Femur (tissue), 1 donor: ENCODE measurements at regions not wholly inside any gene's neighbourhood (a gene's known extent, or its start where the extent isn't known, plus 50 kb on each side); places are given as distances from the start of the nearest gene placed in this dataset.

ENCODE experiments used
- DNase-seq: peaks from one replicate; pipeline ENCODE4 v3.0.0-alpha.2; 2017

GRCh38 chr1:209207701-209208286, 375.7 kb upstream of the CAMK1G start:
- peak; percentile 80 for DNase-seq

DNA sequence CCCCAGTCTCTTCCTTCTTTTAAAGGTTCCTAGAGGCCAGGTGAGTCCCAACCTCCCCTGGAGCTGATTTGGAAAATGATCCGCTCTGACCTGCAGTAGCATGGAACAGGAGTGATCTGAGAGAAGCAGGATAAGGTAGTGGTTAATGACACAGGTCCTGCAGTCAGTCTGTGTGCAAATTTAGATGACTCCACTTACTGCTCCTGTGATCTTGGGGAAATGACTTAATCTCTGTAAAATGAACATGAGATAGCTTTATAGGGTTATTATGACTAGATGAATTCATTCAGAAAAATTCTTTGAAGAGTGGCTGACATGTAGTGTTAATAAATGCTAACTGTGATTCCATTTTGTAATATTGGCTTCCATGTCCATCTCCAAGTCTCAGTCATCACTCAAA, 374.9 kb upstream of the CAMK1G start:
- no peak for DNase-seq

DNA sequence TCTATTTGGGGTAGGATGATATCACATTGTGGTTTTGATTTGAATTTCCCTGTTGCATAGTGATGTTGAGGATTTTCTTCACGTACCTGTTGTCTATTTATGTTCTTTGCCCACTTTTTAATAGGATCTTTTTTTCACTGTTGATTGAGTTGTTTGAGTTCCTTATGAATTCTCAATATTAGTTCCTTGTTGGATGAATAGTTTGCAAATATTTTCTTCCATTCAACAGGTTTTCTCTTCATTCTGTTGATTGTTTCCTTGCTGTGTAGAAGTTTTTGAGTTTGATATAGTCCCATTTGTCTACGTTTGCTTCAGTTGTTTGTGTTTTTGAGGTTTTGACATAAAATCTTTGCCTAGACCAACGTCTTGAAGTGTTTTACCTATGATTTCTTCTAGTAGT, 369.5 kb upstream of the CAMK1G start:
- no peak for DNase-seq

- DNase-seq: no peak
Observed at GRCh38 chr1:209215826-209216225, 367.7 kb upstream of the CAMK1G start.

DNA sequence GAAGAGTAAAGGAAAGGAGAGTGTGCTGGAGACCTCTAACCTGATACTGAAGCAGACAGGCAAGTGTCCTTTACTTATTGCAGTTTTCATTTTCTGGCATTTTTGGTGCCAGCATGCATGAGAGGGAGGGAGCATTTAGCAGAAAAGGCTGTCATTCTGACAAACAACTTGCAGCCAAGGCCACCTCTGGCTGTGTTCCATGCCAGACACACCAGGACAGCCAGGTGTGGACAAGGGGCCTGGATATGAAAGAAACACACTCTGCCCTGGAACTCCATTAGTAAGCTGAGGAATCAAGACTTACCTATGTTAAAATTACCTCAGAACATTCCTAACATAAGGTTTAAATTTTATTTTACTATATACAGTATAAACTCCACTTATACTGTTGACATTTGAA, 365.4 kb upstream of the CAMK1G start:
- no peak for DNase-seq

- no peak for DNase-seq
Observed at GRCh38 chr1:209218981-209219380, 364.5 kb upstream of the CAMK1G start.

GRCh38 chr1:209219791-209220524, 363.6 kb upstream of the CAMK1G start:
- DNase-seq: peak; percentile 36

GRCh38 chr1:209222826-209223225, 360.7 kb upstream of the CAMK1G start:
- DNase-seq: no peak

- DNase-seq: no peak
Observed at GRCh38 chr1:209223791-209224190, 359.7 kb upstream of the CAMK1G start.

- no peak for DNase-seq
Observed at GRCh38 chr1:209224886-209225285, 358.6 kb upstream of the CAMK1G start.

DNA sequence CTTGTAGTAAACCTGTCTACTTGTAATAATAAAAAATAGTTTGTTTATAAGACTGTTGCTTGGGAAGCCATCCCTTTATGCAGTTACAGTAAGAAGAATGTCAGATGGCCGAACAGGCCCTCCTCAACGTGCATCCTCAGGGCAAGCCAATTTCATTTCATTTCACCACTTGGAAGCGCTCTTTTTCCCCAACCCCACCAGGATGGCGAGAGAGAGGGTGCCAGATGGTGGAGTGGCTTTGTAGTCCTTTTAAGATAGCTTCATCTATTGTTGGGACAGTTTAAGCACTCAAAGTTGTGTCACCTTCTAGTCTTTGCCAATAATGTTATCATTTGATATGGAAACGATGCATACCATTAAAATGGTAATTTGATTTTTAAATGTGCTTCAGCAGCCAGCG, 356.3 kb upstream of the CAMK1G start:
- no peak for DNase-seq

- no peak for DNase-seq
Observed at GRCh38 chr1:209227941-209228340, 355.6 kb upstream of the CAMK1G start.

GRCh38 chr1:209229494-209230061, 353.9 kb upstream of the CAMK1G start:
- no peak for DNase-seq

DNA sequence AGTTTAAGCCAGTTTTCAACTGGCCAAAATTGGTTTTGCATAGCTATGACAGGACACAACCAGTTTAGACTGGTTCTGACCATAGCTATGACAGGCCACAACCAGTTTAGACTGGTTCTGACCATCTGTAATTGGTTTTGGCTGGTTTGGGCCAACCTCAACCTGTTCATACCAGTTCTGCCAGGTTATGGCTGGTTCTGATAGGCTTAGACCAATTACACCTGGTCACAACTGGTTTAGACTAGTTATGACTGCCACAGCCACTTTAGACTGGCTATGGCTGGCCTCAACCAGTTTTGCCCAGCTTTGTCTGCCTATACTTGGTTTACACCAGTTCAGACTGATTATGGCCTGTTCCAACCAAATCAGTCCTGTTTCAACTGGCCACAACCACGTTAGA, 353.2 kb upstream of the CAMK1G start:
- no peak for DNase-seq

- DNase-seq: no peak
Observed at GRCh38 chr1:209231476-209232156, 351.9 kb upstream of the CAMK1G start.

- DNase-seq: no peak
Observed at GRCh38 chr1:209232197-209232596, 351.3 kb upstream of the CAMK1G start.

- DNase-seq: no peak
Observed at GRCh38 chr1:209232759-209233158, 350.8 kb upstream of the CAMK1G start.

DNA sequence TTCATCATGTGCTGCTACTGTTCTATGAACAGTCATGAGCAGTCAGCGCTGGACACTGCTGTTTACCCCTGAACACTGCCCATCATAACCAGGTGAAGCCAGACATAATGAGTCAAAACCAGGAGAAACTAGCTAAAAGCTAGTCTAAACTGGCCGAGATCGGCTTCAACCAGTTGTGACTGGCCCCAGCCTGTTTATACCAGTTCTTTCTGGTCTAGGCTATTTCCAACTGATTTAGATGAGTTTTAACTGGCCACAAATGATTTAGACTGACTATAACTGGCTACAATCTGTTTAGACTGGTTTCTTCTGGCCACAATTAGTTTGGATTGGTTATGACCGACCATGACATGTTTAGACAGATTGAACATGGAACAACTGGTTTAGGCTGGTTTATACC, 348.3 kb upstream of the CAMK1G start:
- no peak for DNase-seq

- DNase-seq: no peak
Observed at GRCh38 chr1:209238356-209238755, 345.2 kb upstream of the CAMK1G start.

DNA sequence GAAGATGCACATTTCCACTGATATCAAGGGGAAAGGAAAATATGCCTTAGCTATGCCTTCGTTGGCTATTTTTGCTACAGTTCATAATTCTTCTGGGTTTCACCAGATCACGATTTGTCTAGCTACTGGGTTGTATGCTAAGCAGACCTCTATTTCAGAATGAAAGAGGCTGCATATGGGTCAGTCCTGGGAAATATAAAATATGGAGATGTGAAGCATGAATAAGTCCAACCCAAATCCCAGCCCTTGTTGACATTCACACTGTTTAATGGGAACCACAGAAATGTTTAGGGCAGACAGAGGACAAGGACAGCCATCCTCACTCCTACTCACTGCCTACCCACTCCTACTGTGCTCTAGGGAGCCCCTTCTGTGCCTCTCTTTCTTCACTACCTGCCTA, 343.2 kb upstream of the CAMK1G start:
- no peak for DNase-seq

DNA sequence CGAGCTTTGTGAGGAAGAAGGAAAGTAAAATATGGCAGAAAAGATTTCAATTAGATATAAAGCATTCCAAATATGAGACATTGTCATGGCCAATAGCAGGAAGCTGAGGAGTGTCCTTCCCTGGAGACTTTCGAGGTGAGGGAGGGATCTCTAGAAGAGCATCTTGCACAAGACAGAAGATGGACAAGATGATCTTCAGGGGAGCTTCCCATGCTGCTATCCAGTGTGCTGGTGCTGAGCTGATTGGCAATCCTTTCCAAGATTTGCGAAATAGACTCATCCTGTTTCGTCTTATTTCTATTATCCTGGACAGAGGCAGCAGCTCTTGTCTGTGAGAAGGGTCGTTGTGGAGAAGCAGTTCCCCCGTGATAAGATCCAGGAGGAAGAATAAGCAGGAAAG, 342.0 kb upstream of the CAMK1G start:
- no peak for DNase-seq

DNA sequence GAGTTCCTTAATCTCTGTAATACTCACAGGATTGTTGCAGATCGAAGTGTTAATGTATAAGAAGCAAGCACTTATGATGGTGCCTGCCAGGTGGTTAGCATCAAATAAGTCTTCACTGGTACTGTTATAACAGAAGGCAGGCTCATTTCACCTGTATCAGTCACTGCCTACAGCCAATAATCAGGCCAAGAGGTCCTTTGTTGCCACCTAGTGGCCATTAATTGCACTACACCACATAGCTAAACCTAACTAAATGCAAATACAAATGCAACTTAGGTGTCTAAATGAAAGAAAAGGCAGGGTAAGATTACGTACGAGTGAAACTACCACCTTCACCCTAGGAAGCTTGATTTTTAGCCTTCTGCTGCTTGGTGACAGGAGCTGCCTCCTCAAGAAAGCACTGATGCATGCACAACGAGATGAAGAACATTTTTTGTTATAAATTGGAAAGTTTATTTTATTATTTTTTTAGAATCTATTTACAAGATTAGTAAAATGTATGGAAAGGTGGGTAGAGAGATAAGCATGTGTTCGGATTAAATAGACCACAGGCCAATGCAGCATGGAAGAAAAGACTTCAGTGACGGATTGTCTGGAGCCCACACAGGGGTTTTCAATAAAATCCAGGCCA, 334.8 kb upstream of the CAMK1G start:
- peak; percentile 42 for DNase-seq

- no peak for DNase-seq
Observed at GRCh38 chr1:209249280-209249670, 334.2 kb upstream of the CAMK1G start.
